ENCODE measurements at regions not wholly inside any gene's neighbourhood (a gene's known extent, or its start where the extent isn't known, plus 50 kb on each side); places are given as distances from the start of the nearest gene placed in this dataset.

- peaks cover 0 to 2% of the 10 kb centered on the region in 2 experiments for H3K27me3 ChIP-seq (ENCODE audit: control insufficient read depth in 2 of 2, insufficient read depth in 2 of 2, low read length in 2 of 2)
- intact Hi-C loops (cut with micrococcal nuclease) = no loop called here
- ChIA-PET POLR2A (no interaction called here), CTCF (no interaction called here)
- H3K9ac ChIP-seq (replicated peaks; ENCODE audit: extremely low read depth, insufficient read depth, low read length) = no peak overlapping the region
- no peak for TF ChIP-seq POLR2AphosphoS5 (IDR thresholded peaks at IDR 0.05; ENCODE audit: insufficient read depth, low read depth, low read length)
- TF ChIP-seq CTCF (IDR thresholded peaks at IDR 0.05; ENCODE audit: extremely low read depth in 1 of 2, insufficient read depth in 1 of 2, low read depth in 1 of 2, low read length in 2 of 2) = no peak
- TF ChIP-seq MYC (IDR thresholded peaks at IDR 0.05; ENCODE audit: low read depth, low read length) = no peak
- no peak for TF ChIP-seq GATA2 (IDR thresholded peaks at IDR 0.05; ENCODE audit: insufficient read depth, insufficient read length, low read depth, low read length)
- no peak for TF ChIP-seq JUN (IDR thresholded peaks at IDR 0.05; ENCODE audit: borderline replicate concordance, insufficient read depth, insufficient read length, low read depth)
- TF ChIP-seq FOS (IDR thresholded peaks at IDR 0.05; ENCODE audit: borderline replicate concordance, insufficient read depth, low read length) = no peak
- TF ChIP-seq MAX (IDR thresholded peaks at IDR 0.05; ENCODE audit: insufficient read depth, insufficient read length) = no peak
- TF ChIP-seq POLR2A (IDR thresholded peaks at IDR 0.05; ENCODE audit: low read depth, low read length) = no peak
- TF ChIP-seq EZH2 (IDR thresholded peaks at IDR 0.05; ENCODE audit: borderline replicate concordance, low read depth, low read length, severe bottlenecking) = no peak
- H3K27ac ChIP-seq (ENCODE audit: insufficient read depth, low read depth, low read length) = no peak overlapping the region
- H3K79me2 ChIP-seq (ENCODE audit: control insufficient read depth, insufficient read depth, low read length) = no peaks in the 10 kb centered on the region
- no peaks in the 10 kb centered on the region for H3K4me1 ChIP-seq (ENCODE audit: control insufficient read depth, extremely low read depth, insufficient read depth, low read length)
- no peak overlapping the region for H2AFZ ChIP-seq (ENCODE audit: low read depth, low read length)
- BruUV-seq (replicated peaks) = no TSS peak
- no peaks in the 10 kb centered on the region for H3K9me3 ChIP-seq (replicated peaks; ENCODE audit: control insufficient read depth, insufficient read depth, low read length)
- no peaks in the 10 kb centered on the region for H3K9me1 ChIP-seq (replicated peaks; ENCODE audit: control insufficient read depth, extremely low read depth, insufficient read depth, low read length)
- dilution Hi-C loops (cut with MboI; ENCODE audit: extremely low pct_ligation_motif_present, low sequenced_read_pairs) = no loop called here
- FAIRE-seq = no peak
- no peak overlapping the region for H3K4me3 ChIP-seq (replicated peaks in 1 of 3; ENCODE audit: insufficient read depth in 1 of 3, low read depth in 1 of 3, low read length in 3 of 3)
- H3K4me2 ChIP-seq (ENCODE audit: insufficient read depth, low read length) = no peak overlapping the region
- no peak for DNase-seq (ENCODE audit: low read depth, low spot score)
- no peaks in the 10 kb centered on the region for H4K20me1 ChIP-seq (replicated peaks; ENCODE audit: control insufficient read depth, extremely low read depth, insufficient read depth, low read length)
- no peaks in the 10 kb centered on the region for H3K36me3 ChIP-seq (ENCODE audit: control insufficient read depth in 2 of 2, extremely low read depth in 1 of 2, insufficient read depth in 2 of 2, low read length in 2 of 2)
These were observed 83.7 kb downstream of the KCNF1 start for GRCh38 chr2:10995366-10995970.
